MM.1S (cell line): ENCODE measurements at regions not wholly inside any gene's neighbourhood (a gene's known extent, or its start where the extent isn't known, plus 50 kb on each side); places are given as distances from the start of the nearest gene placed in this dataset.

Experiments used
- DNase-seq: peaks from one replicate; pipeline ENCODE4 v3.0.0-alpha.2; 2015
- H2AFZ ChIP-seq: fragments of 300-600 bp; sonication (generic); 2 replicates; pipeline ENCODE4 v1.6.0; 2016; ENCODE audit warnings: antibody characterized with exemption, low read length
- H3F3A ChIP-seq: fragments of 300-600 bp; sonication (generic); 2 replicates; pipeline ENCODE4 v1.6.1; 2016; ENCODE audit warnings: mild to moderate bottlenecking, antibody characterized with exemption, low read length, moderate library complexity, mixed read lengths; ENCODE audit not compliant: insufficient read depth
- H3K27ac ChIP-seq: fragments of 300-600 bp; sonication (generic); 2 replicates; pipeline ENCODE4 v1.5.1; 2016; ENCODE audit warnings: mild to moderate bottlenecking, low read length
- H3K27me3 ChIP-seq: fragments of 300-600 bp; sonication (generic); replicated peaks from 2 replicates; pipeline ENCODE4 v1.6.0; 2016; ENCODE audit warnings: low read length; ENCODE audit not compliant: insufficient read depth
- H3K36me3 ChIP-seq: fragments of 300-600 bp; sonication (generic); replicated peaks from 2 replicates; pipeline ENCODE4 v1.6.1; 2016; ENCODE audit warnings: mild to moderate bottlenecking, low read length, mixed read lengths; ENCODE audit not compliant: insufficient read depth
- H3K4me1 ChIP-seq: fragments of 300-600 bp; sonication (generic); 2 replicates; pipeline ENCODE4 v1.6.1; 2016; ENCODE audit warnings: low read length, mixed read lengths
- H3K4me2 ChIP-seq: fragments of 300-600 bp; sonication (generic); 2 replicates; pipeline ENCODE4 v1.6.0; 2016; ENCODE audit warnings: low read depth, low read length
- H3K4me3 ChIP-seq: fragments of 300-600 bp; sonication (generic); 2 replicates; pipeline ENCODE4 v1.5.1; 2016; ENCODE audit warnings: low read length, mixed read lengths
- H3K79me2 ChIP-seq: fragments of 300-600 bp; sonication (generic); 2 replicates; pipeline ENCODE4 v1.6.1; 2016; ENCODE audit warnings: mixed run types, low read length, mixed read lengths
- H3K9ac ChIP-seq: fragments of 300-600 bp; sonication (generic); 2 replicates; pipeline ENCODE4 v1.6.1; 2016; ENCODE audit warnings: low read length, mixed read lengths
- H3K9me2 ChIP-seq: fragments of 300-600 bp; sonication (generic); replicated peaks from 2 replicates; pipeline ENCODE4 v1.6.1; 2016; ENCODE audit warnings: mild to moderate bottlenecking, low read length, mixed read lengths; ENCODE audit not compliant: insufficient read depth
- H3K9me3 ChIP-seq: fragments of 300-600 bp; sonication (generic); replicated peaks from 2 replicates; pipeline ENCODE4 v1.6.1; 2016; ENCODE audit warnings: mild to moderate bottlenecking, low read length, mixed read lengths; ENCODE audit not compliant: insufficient read depth
- H4K20me1 ChIP-seq: fragments of 300-600 bp; sonication (generic); 2 replicates; pipeline ENCODE4 v1.6.1; 2016; ENCODE audit warnings: mild to moderate bottlenecking, low read length, moderate library complexity, mixed read lengths; ENCODE audit not compliant: insufficient read depth
- EZH2 ChIP-seq: fragments of 300-600 bp; sonication (generic); optimal IDR thresholded peaks from 2 replicates; pipeline ENCODE3; 2017; ENCODE audit warnings: low read depth, mild to moderate bottlenecking, antibody characterized with exemption, low read length, mixed read lengths
- EZH2phosphoT487 ChIP-seq: fragments of 300-600 bp; sonication (generic); IDR thresholded peaks from 2 replicates; pipeline ENCODE4 v1.6.1; 2018; ENCODE audit warnings: antibody characterized with exemption, low read length
- TF ChIP-seq, protein P1 (sequence below): fragments of 300-600 bp; sonication (generic); IDR thresholded peaks from 2 replicates; pipeline ENCODE4 v1.5.1; 2016; ENCODE audit warnings: antibody characterized with exemption, low read length, mixed read lengths

DNA sequence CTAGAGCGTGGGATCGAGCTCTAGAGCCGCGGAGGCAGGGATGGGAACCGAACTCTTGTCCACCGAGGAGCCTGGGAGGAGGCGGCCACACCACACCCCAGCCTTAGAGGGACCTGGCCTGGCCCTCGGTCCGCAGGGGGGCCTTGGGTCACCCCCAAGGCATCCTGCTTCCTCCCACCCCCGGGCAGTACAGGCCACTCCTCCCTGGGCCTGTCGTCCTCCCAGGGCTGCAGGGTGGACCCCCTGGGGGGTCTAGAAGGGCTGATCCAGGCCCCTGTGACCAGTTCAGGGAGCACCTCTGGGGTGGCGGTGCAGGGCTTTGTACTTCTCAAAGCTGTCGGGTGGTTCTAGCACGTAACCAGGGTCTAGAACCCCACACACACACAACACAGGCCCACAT is 79.1 kb upstream of the FBRSL1 start:
- no peaks in the 10 kb centered on the region for H3K9me2 ChIP-seq

GRCh38 chr12:132410296-132410625 is 79.7 kb upstream of the FBRSL1 start:
- H3K79me2 ChIP-seq = no peaks in the 10 kb centered on the region
- H3K36me3 ChIP-seq = no peaks in the 10 kb centered on the region
- H3K27ac ChIP-seq = no peak overlapping the region
- no peak overlapping the region for H3K4me2 ChIP-seq
- H3K9me2 ChIP-seq = no peaks in the 10 kb centered on the region
- no peaks in the 10 kb centered on the region for H3K27me3 ChIP-seq
- no peak overlapping the region for H3K9ac ChIP-seq
- no peak overlapping the region for H2AFZ ChIP-seq
- no peak for DNase-seq
- no peaks in the 10 kb centered on the region for H3K9me3 ChIP-seq
- H3F3A ChIP-seq = no peaks in the 10 kb centered on the region
- TF ChIP-seq EZH2 = no peak
- TF ChIP-seq, protein P1, sequence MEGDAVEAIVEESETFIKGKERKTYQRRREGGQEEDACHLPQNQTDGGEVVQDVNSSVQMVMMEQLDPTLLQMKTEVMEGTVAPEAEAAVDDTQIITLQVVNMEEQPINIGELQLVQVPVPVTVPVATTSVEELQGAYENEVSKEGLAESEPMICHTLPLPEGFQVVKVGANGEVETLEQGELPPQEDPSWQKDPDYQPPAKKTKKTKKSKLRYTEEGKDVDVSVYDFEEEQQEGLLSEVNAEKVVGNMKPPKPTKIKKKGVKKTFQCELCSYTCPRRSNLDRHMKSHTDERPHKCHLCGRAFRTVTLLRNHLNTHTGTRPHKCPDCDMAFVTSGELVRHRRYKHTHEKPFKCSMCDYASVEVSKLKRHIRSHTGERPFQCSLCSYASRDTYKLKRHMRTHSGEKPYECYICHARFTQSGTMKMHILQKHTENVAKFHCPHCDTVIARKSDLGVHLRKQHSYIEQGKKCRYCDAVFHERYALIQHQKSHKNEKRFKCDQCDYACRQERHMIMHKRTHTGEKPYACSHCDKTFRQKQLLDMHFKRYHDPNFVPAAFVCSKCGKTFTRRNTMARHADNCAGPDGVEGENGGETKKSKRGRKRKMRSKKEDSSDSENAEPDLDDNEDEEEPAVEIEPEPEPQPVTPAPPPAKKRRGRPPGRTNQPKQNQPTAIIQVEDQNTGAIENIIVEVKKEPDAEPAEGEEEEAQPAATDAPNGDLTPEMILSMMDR = no peak
- no peak for TF ChIP-seq EZH2phosphoT487
- no peaks in the 10 kb centered on the region for H3K4me1 ChIP-seq
- H4K20me1 ChIP-seq = no peaks in the 10 kb centered on the region
- no peak overlapping the region for H3K4me3 ChIP-seq

More for the DNA sequence above, 79.1 kb upstream of the FBRSL1 start:
- H3F3A ChIP-seq = no peaks in the 10 kb centered on the region
- H4K20me1 ChIP-seq = no peaks in the 10 kb centered on the region
- no peaks in the 10 kb centered on the region for H3K9me3 ChIP-seq
- DNase-seq = no peak
- TF ChIP-seq, protein P1 = no peak
- TF ChIP-seq EZH2phosphoT487 (no peak), EZH2 (no peak)
- no peak overlapping the region for H2AFZ ChIP-seq
- H3K79me2 ChIP-seq = no peaks in the 10 kb centered on the region
- no peaks in the 10 kb centered on the region for H3K27me3 ChIP-seq
- no peak overlapping the region for H3K4me2 ChIP-seq
- no peaks in the 10 kb centered on the region for H3K4me1 ChIP-seq
- H3K4me3 ChIP-seq = no peak overlapping the region
- no peak overlapping the region for H3K9ac ChIP-seq
- no peaks in the 10 kb centered on the region for H3K36me3 ChIP-seq
- H3K27ac ChIP-seq = no peak overlapping the region

DNA sequence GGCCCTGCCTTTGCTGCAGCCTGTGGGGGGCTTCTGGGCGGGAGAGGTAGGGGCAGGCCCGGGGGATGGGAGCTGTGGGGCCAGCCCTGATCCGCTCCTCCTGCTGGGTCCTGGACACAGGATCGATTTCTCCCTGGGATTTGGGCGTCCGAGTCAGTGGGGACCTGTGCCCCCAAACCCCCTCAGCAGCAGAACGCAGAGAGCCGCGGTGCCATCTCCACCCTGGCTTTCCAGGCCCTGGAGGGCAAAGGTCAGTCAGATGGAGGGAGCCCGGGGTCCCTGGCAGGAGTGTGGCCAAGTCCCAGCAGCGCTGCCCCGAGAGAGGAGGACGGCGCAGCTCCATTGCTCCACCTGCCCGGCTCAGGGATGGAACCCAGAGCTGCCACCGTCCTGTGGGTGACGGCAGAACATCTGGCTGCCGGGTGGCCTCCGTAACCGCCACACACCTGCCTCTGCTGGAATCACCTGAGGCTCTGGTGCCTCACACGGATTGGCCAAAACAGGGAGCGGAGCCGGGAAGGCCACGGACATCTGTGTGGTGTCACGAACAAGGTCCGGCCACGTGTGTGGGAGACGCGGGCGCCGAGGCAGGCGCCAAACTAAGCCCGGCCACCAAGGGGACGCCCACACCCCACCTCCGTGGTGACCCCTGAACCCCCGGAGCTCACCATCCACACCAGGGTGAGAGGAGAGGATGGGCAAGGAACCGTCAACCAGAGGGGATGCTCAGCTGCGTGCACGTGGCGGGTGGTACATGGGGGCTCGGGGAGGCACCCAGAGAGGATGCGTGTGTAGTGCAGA is 80.3 kb upstream of the FBRSL1 start:
- H3K27me3 ChIP-seq = no peaks in the 10 kb centered on the region
- H3K27ac ChIP-seq = no peak overlapping the region
- no peak for TF ChIP-seq EZH2
- no peak overlapping the region for H3K4me2 ChIP-seq
- H2AFZ ChIP-seq = no peak overlapping the region
- H4K20me1 ChIP-seq = no peaks in the 10 kb centered on the region
- no peaks in the 10 kb centered on the region for H3F3A ChIP-seq
- H3K9me2 ChIP-seq = no peaks in the 10 kb centered on the region
- H3K9me3 ChIP-seq = no peaks in the 10 kb centered on the region
- H3K36me3 ChIP-seq = no peaks in the 10 kb centered on the region
- H3K9ac ChIP-seq = no peak overlapping the region
- no peak overlapping the region for H3K4me3 ChIP-seq
- H3K79me2 ChIP-seq = no peaks in the 10 kb centered on the region
- DNase-seq = no peak
- H3K4me1 ChIP-seq = no peaks in the 10 kb centered on the region
